NCI-H2107 treated with DMSO at 0.1 percent for 48 hours (cell line): ENCODE measurements at regions not wholly inside any gene's neighbourhood (a gene's known extent, or its start where the extent isn't known, plus 50 kb on each side); places are given as distances from the start of the nearest gene placed in this dataset.

Experiments
- DNase-seq: peaks from one replicate; lab custom pipeline; 2025; ENCODE audit not compliant: unreplicated experiment; lab: John Stamatoyannopoulos, UW

- no peak for DNase-seq
Observed at GRCh38 chr12:111201495-111202236, 167.2 kb downstream of the PHETA1 start.

GRCh38 chr12:111201036-111201435, 167.9 kb downstream of the PHETA1 start:
- no peak for DNase-seq

- no peak for DNase-seq
Observed at GRCh38 chr12:111197376-111197944, 171.4 kb downstream of the PHETA1 start.

GRCh38 chr12:111196532-111196931, 172.4 kb downstream of the PHETA1 start:
- no peak for DNase-seq

GRCh38 chr12:111195316-111195715, 173.6 kb downstream of the PHETA1 start:
- no peak for DNase-seq

- no peak for DNase-seq
Observed at GRCh38 chr12:111194703-111195051, 174.2 kb downstream of the PHETA1 start.

GRCh38 chr12:111193977-111194702, 174.8 kb downstream of the PHETA1 start:
- no peak for DNase-seq

GRCh38 chr12:111193496-111193895, 175.4 kb downstream of the PHETA1 start:
- no peak for DNase-seq

- DNase-seq: no peak
Observed at GRCh38 chr12:111193067-111193466, 175.8 kb downstream of the PHETA1 start.

GRCh38 chr12:111192647-111193046, 176.2 kb downstream of the PHETA1 start:
- no peak for DNase-seq

GRCh38 chr12:111190741-111191526, 178.0 kb downstream of the PHETA1 start:
- no peak for DNase-seq

- no peak for DNase-seq
Observed at GRCh38 chr12:111189792-111190191, 179.1 kb downstream of the PHETA1 start.

GRCh38 chr12:111188436-111188835, 180.5 kb downstream of the PHETA1 start:
- DNase-seq: no peak

GRCh38 chr12:111186347-111186746, 182.5 kb downstream of the PHETA1 start:
- DNase-seq: no peak

GRCh38 chr12:111185889-111186227, 183.0 kb downstream of the PHETA1 start:
- DNase-seq: no peak

- DNase-seq: no peak
Observed at GRCh38 chr12:111185206-111185888, 183.5 kb downstream of the PHETA1 start.

- no peak for DNase-seq
Observed at GRCh38 chr12:111184161-111184560, 184.7 kb downstream of the PHETA1 start.

- no peak for DNase-seq
Observed at GRCh38 chr12:111183094-111183493, 185.8 kb downstream of the PHETA1 start.

- no peak for DNase-seq
Observed at GRCh38 chr12:111182382-111182781, 186.5 kb downstream of the PHETA1 start.

- DNase-seq: no peak
Observed at GRCh38 chr12:111181143-111181726, 187.7 kb downstream of the PHETA1 start.
